Naive thymus-derived CD4-positive, alpha-beta T cell (primary cell): ENCODE measurements at regions not wholly inside any gene's neighbourhood (a gene's known extent, or its start where the extent isn't known, plus 50 kb on each side); places are given as distances from the start of the nearest gene placed in this dataset.
A peak's percentile ranks its signal among the peaks of the same experiment; 100 is the strongest.

ENCODE experiments used
- ATAC-seq: fragments of 150-1000 bp; cut with Tn5 transposase; 2 replicates; pipeline ENCODE4 v1.10.0; 2021; ENCODE audit warnings: mild to moderate bottlenecking, moderate library complexity
- CTCF ChIA-PET: fragments of 350-600 bp; sonication (Branson Sonifier 250); formaldehyde crosslinking; loops from one replicate; lab custom pipeline; 2021; ENCODE audit warnings: antibody characterized with exemption; lab: Charles Lee
- POLR2A ChIA-PET: fragments of 350-600 bp; sonication (Branson Sonifier 250); formaldehyde crosslinking; loops from one replicate; lab custom pipeline; 2021; ENCODE audit warnings: antibody characterized with exemption, inconsistent platforms; lab: Charles Lee
- DNase-seq, 9 donors: peaks; one replicate each; pipeline versions ENCODE4 v3.0.0 to v3.0.0-alpha.2; 2020 to 2022; ENCODE audit warnings: mixed read lengths in 1 of 9
- H3K27ac ChIP-seq: one replicate; pipeline ENCODE4 v1.7.0; 2013; ENCODE audit warnings: mild to moderate bottlenecking, low read depth, low read length, moderate library complexity
- H3K27me3 ChIP-seq, 2 donors: one replicate each; pipeline ENCODE4 v1.7.0; 2013; ENCODE audit warnings: low read length in 2 of 2, mild to moderate bottlenecking in 2 of 2, moderate library complexity in 2 of 2; ENCODE audit not compliant: control insufficient read depth in 2 of 2, insufficient read depth in 2 of 2
- H3K36me3 ChIP-seq, 3 experiments: 1 replicate in 2 of 3; 2 replicates in 1 of 3; pipeline ENCODE4 v1.7.0; 2013; ENCODE audit warnings: low read length in 3 of 3, mild to moderate bottlenecking in 3 of 3, moderate library complexity in 1 of 3; ENCODE audit not compliant: insufficient read depth in 3 of 3, control insufficient read depth in 2 of 3
- H3K4me1 ChIP-seq, 2 donors: one replicate each; pipeline ENCODE4 v1.7.0; 2013; ENCODE audit warnings: low read length in 2 of 2, mild to moderate bottlenecking in 2 of 2, moderate library complexity in 1 of 2; ENCODE audit not compliant: control insufficient read depth in 2 of 2, insufficient read depth in 2 of 2
- H3K4me3 ChIP-seq: 2 replicates; pipeline ENCODE4 v1.7.0; 2013; ENCODE audit warnings: mild to moderate bottlenecking, low read length
- H3K9me3 ChIP-seq, 3 experiments: 1 replicate in 2 of 3; 2 replicates in 1 of 3; pipeline ENCODE4 v1.7.0; 2013; ENCODE audit warnings: low read length in 3 of 3; ENCODE audit not compliant: control insufficient read depth in 2 of 3
- H3K27ac Mint-ChIP-seq, 9 donors: one replicate each; pipeline ENCODE4 v1.8.0; 2020 to 2022; ENCODE audit warnings: mixed read lengths in 9 of 9, mild to moderate bottlenecking in 8 of 9, moderate library complexity in 5 of 9, inconsistent platforms in 2 of 9
- H3K27me3 Mint-ChIP-seq, 5 donors: one replicate each; pipeline ENCODE4 v1.8.0; 2021 to 2022; ENCODE audit warnings: mixed read lengths in 5 of 5, mild to moderate bottlenecking in 1 of 5
- H3K36me3 Mint-ChIP-seq, 5 donors: one replicate each; pipeline ENCODE4 v1.8.0; 2020 to 2022; ENCODE audit warnings: mixed read lengths in 5 of 5, mild to moderate bottlenecking in 3 of 5, inconsistent platforms in 1 of 5
- H3K4me1 Mint-ChIP-seq, 7 donors: one replicate each; pipeline ENCODE4 v1.8.0; 2020 to 2022; ENCODE audit warnings: mixed read lengths in 7 of 7, mild to moderate bottlenecking in 3 of 7, inconsistent platforms in 1 of 7
- H3K4me3 Mint-ChIP-seq, 10 donors: one replicate each; pipeline ENCODE4 v1.8.0; 2020 to 2022; ENCODE audit warnings: mild to moderate bottlenecking in 10 of 10, mixed read lengths in 10 of 10, moderate library complexity in 6 of 10, inconsistent platforms in 2 of 10
- H3K9me3 Mint-ChIP-seq, 11 donors: one replicate each; pipeline ENCODE4 v1.8.0; 2020 to 2022; ENCODE audit warnings: mixed read lengths in 11 of 11, mild to moderate bottlenecking in 4 of 11, inconsistent platforms in 1 of 11, moderate library complexity in 1 of 11
- intact Hi-C, 2 donors: fragments of 100-400 bp; cut with micrococcal nuclease; formaldehyde crosslinking; loops; one replicate each; pipeline ENCODE4 v1.15.1; 2023

DNA sequence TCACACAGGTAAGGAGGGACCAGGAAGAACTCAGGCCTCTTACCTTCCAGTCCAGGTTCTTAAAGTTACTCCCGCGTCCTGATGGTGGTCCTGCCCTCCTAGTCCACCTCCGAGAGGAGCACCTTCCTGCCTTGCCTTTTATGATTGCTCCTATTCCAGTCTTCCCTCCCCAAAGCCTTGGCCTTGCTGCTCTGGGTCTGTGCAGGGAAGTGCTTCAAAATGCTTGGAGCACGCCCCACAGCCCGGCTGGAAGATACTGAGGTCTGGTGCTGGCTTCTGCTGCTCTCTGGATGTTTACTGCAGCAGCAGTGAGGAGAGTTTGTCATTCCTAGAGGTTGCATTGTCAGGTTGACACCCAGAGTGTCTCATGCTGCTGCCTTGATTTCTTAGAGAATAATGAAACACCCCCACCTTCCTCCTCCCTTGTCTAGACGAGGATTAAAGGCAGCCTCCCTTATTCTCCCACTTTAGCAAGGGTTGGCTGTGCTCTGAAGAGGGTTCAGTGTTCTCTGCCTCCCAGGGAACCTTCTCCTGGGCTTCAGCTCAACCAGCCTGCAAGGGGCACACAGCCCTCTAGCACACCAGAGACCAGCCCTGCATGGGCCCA lies 142.2 kb upstream of the CACNA1E start:
- H3K36me3 ChIP-seq, result no peaks in the 10 kb centered on the region
- peaks cover 0 to 6% (median 0%) of the 10 kb centered on the region in 5 donors for H3K27me3 Mint-ChIP-seq
- H3K4me1 ChIP-seq, result peaks cover 0 to 9% of the 10 kb centered on the region in 2 donors
- ChIA-PET CTCF (no interaction called here), POLR2A (no interaction called here)
- H3K4me3 ChIP-seq, result no peak overlapping the region
- no peak overlapping the region for H3K4me3 Mint-ChIP-seq
- H3K9me3 ChIP-seq, result no peaks in the 10 kb centered on the region
- no peaks in the 10 kb centered on the region for H3K27me3 ChIP-seq
- peaks cover 0 to 11% (median 2%) of the 10 kb centered on the region in 11 donors for H3K9me3 Mint-ChIP-seq
- H3K36me3 Mint-ChIP-seq, result no peaks in the 10 kb centered on the region
- intact Hi-C loops, result loop anchor here in 1 of 2 donors (5.0 kb wide), 1 partner anchor 34 kb away; no protein-coding TSS in a partner anchor
- H3K27ac Mint-ChIP-seq, result no peak overlapping the region
- ATAC-seq, result no peak
- no peak overlapping the region for H3K27ac ChIP-seq
- no peak for DNase-seq
- H3K4me1 Mint-ChIP-seq, result peaks cover 0 to 23% (median 17%) of the 10 kb centered on the region in 7 donors

DNA sequence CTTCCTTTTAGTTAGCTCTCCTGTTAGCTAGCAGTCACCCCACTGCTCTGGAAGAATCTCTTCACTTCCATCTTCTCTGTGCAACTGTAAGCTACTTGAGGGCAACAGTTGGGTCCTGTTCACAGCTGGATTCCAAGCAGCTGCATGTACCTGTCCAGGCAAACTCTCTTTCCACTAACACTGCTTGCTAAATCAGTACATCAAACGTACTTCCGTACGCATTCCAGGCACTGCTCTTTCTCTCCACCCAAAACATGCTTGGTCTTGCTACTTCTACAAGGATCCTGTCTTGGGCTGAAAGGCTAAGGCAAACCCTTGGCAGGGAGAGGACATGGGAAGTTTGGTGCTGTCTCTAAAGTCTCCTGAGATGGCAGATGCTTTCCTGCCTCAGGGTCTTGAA lies 139.2 kb upstream of the CACNA1E start:
- Histone ChIP-seq H3K4me1 (peaks cover 0 to 9% of the 10 kb centered on the region in 2 donors), H3K9me3 (no peaks in the 10 kb centered on the region), H3K27ac (no peak overlapping the region), H3K4me3 (no peak overlapping the region), H3K27me3 (no peaks in the 10 kb centered on the region), H3K36me3 (no peaks in the 10 kb centered on the region)
- no peak for DNase-seq
- no peaks in the 10 kb centered on the region for H3K36me3 Mint-ChIP-seq
- ATAC-seq, result no peak
- H3K4me1 Mint-ChIP-seq, result peaks cover 0 to 30% (median 19%) of the 10 kb centered on the region in 7 donors
- ChIA-PET CTCF (interaction anchor here (0.7 kb wide), 1 partner anchor 81 kb away, joined by 5 read pairs; no protein-coding TSS in a partner anchor), POLR2A (no interaction called here)
- peaks cover 0 to 4% (median 0%) of the 10 kb centered on the region in 5 donors for H3K27me3 Mint-ChIP-seq
- intact Hi-C loops, result loop anchor here in 1 of 2 donors (2.0 to 5.0 kb wide), 2 partner anchors 19 to 37 kb away; no protein-coding TSS in a partner anchor
- peak overlapping the region in 5 of 10 donors; percentile 6 to 47 (median 34) for H3K4me3 Mint-ChIP-seq
- H3K27ac Mint-ChIP-seq, result peak overlapping the region in 3 of 9 donors; percentile 23 to 83 (median 23)
- H3K9me3 Mint-ChIP-seq, result peaks cover 0 to 4% (median 0%) of the 10 kb centered on the region in 11 donors

DNA sequence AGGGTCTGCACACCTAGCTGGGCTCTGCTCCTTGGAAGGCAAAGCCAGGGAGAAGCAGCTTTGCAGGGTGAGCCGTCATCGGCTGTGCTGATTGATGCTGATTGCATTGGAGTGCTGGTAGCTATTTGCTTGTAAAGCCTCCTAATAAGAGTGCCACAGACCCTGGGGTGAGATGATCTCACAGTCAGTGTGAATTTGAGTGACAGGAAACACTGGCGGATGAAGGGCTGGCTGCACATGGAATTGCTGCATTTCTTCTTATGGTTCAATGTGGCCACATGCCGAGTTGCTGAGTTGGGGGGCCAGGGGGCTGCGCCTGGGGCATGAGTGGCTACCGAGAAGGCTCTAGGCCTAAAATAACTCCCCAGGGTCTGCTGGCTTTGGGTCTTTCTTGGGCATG lies 138.2 kb upstream of the CACNA1E start:
- Mint-ChIP-seq H3K27ac (no peak overlapping the region), H3K9me3 (peaks cover 0 to 4% (median 0%) of the 10 kb centered on the region in 11 donors), H3K27me3 (peaks cover 0 to 4% (median 0%) of the 10 kb centered on the region in 5 donors), H3K4me1 (peaks cover 0 to 35% (median 23%) of the 10 kb centered on the region in 7 donors), H3K4me3 (no peak overlapping the region), H3K36me3 (no peaks in the 10 kb centered on the region)
- POLR2A ChIA-PET, result no interaction called here
- no peak overlapping the region for H3K27ac ChIP-seq
- H3K36me3 ChIP-seq, result no peaks in the 10 kb centered on the region
- ATAC-seq (no peak), DNase-seq (no peak)
- no peaks in the 10 kb centered on the region for H3K27me3 ChIP-seq
- CTCF ChIA-PET, result no interaction called here
- no peak overlapping the region for H3K4me3 ChIP-seq
- H3K4me1 ChIP-seq, result peaks cover 0 to 9% of the 10 kb centered on the region in 2 donors
- H3K9me3 ChIP-seq, result no peaks in the 10 kb centered on the region
- intact Hi-C loops, result loop anchor here in 1 of 2 donors (2.0 to 5.0 kb wide), 2 partner anchors 20 to 77 kb away; no protein-coding TSS in a partner anchor

DNA sequence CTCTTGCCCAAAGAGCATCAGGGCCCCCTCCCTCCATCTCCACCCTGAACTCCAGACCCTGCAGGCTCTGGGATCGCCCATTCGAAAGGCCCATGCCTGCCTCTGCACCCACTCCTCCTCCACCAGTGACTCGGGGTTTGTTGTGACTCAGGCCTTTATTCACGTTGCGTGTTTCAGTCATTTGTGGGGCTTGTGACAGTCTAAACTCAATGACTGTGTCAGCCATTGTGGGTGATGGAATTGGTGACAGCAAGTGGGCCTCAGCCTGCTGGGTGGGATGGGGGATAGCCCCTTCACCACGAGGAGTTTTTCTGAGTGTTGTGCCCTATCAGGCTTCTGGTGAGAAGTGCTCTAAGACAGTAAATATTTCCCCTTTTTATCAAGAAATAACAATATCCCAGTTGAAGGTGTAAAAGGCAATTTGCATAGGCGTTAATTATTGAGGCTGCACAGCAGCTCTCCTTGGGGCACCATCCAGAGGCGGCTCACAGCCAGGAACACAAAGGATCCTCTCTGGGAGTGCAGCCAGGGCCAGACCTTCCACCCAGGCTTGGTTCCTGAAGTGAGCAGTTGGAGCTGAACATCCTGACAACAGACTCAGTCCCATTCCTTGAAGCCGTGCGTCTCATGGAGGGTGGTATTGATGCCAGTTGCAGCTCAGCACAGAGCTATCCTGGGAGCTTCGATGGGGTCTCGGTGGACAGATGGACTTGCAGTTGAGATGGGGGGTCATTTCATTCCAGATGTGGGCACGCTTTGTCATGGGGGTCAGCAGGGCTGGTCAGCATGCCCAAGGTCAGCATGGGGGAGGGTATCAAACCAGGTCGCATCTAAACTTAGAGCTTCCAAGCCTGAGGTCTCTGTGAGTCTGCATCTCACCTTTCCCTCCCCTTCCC lies 135.6 kb upstream of the CACNA1E start:
- ATAC-seq (no peak), DNase-seq (no peak)
- Histone ChIP-seq H3K27me3 (no peaks in the 10 kb centered on the region), H3K4me3 (no peak overlapping the region), H3K36me3 (no peaks in the 10 kb centered on the region), H3K9me3 (no peaks in the 10 kb centered on the region), H3K27ac (no peak overlapping the region), H3K4me1 (peaks cover 0 to 9% of the 10 kb centered on the region in 2 donors)
- intact Hi-C loops, result loop anchor here in 1 of 2 donors (5.0 kb wide), 1 partner anchor 75 kb away; no protein-coding TSS in a partner anchor
- Mint-ChIP-seq H3K4me1 (peaks cover 0 to 33% (median 21%) of the 10 kb centered on the region in 7 donors), H3K27ac (no peak overlapping the region), H3K27me3 (peaks cover 0 to 3% (median 0%) of the 10 kb centered on the region in 5 donors), H3K4me3 (no peak overlapping the region), H3K36me3 (no peaks in the 10 kb centered on the region), H3K9me3 (peaks cover 0 to 4% (median 0%) of the 10 kb centered on the region in 11 donors)
- POLR2A ChIA-PET, result no interaction called here
- CTCF ChIA-PET, result interaction anchor here (1.2 kb wide), 1 partner anchor 77 kb away, joined by 3 read pairs; no protein-coding TSS in a partner anchor

DNA sequence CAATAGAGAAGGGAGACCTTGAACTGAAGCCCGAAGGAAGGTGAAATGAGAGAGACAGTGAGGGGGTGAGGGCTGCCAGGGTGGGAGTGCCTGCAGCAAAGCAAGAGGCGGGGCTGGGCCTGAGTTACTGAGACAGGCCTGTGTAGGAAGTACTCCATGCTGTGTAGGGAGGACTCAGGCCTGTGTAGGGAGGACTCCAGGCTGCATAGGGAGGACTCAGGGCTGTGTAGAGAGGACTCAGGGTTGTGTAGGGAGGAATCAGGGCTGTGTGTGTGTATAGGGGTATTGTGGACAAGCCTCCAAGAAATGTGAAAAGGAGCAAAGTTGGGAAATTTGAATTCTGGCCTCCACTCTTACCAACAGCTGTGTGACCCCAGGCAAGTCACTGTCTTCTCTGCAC lies 133.8 kb upstream of the CACNA1E start:
- ATAC-seq (no peak), DNase-seq (no peak)
- peak overlapping the region in 3 of 9 donors; percentile 15 to 80 (median 20) for H3K27ac Mint-ChIP-seq
- no peak overlapping the region for H3K4me3 ChIP-seq
- ChIA-PET CTCF (no interaction called here), POLR2A (no interaction called here)
- peaks cover 0 to 2% (median 0%) of the 10 kb centered on the region in 11 donors for H3K9me3 Mint-ChIP-seq
- H3K9me3 ChIP-seq, result no peaks in the 10 kb centered on the region
- H3K4me1 ChIP-seq, result peaks cover 0 to under 1% of the 10 kb centered on the region in 2 donors
- peaks cover 0 to 21% (median 6%) of the 10 kb centered on the region in 7 donors for H3K4me1 Mint-ChIP-seq
- H3K27me3 Mint-ChIP-seq, result peaks cover 0 to 3% (median 0%) of the 10 kb centered on the region in 5 donors
- H3K27me3 ChIP-seq, result no peaks in the 10 kb centered on the region
- no peaks in the 10 kb centered on the region for H3K36me3 Mint-ChIP-seq
- no peak overlapping the region for H3K4me3 Mint-ChIP-seq
- H3K27ac ChIP-seq, result no peak overlapping the region
- intact Hi-C loops, result loop anchor here in 1 of 2 donors (5.0 kb wide), 1 partner anchor 73 kb away; no protein-coding TSS in a partner anchor
- no peaks in the 10 kb centered on the region for H3K36me3 ChIP-seq

DNA sequence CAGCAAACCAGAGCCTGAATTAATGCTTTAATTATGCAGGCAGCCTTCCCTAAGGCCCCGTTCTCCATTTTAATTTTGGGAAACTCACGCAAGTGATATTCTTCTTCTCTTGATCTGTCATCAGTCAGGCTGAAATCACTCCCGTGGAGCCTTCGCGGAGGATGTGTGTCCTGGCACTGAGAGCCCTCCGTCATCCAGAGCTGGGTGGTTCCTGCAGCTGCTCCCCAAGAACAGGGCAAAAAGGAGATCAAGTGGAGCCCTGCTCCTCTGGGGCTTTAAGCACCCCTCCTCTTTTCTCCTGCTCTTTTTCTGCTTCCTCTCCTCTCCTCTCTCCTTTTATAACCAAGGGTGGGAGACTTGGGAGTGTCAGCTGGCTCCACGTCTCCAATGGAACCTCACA lies 133.2 kb upstream of the CACNA1E start:
- intact Hi-C loops, result no loop called here
- H3K9me3 Mint-ChIP-seq, result peaks cover 0 to 2% (median 0%) of the 10 kb centered on the region in 11 donors

More for the DNA sequence above, 133.2 kb upstream of the CACNA1E start:
- POLR2A ChIA-PET, result no interaction called here
- Mint-ChIP-seq H3K27ac (no peak overlapping the region), H3K4me1 (peaks cover 0 to 21% (median 6%) of the 10 kb centered on the region in 7 donors), H3K36me3 (no peaks in the 10 kb centered on the region), H3K27me3 (peaks cover 0 to 3% (median 0%) of the 10 kb centered on the region in 5 donors), H3K4me3 (no peak overlapping the region)
- H3K4me1 ChIP-seq, result no peaks in the 10 kb centered on the region
- ATAC-seq, result no peak
- H3K36me3 ChIP-seq, result no peaks in the 10 kb centered on the region
- DNase-seq, result no peak
- no peak overlapping the region for H3K27ac ChIP-seq
- CTCF ChIA-PET, result interaction anchor here (0.6 kb wide), 1 partner anchor 1279 kb away, joined by 4 read pairs; no protein-coding TSS in a partner anchor
- no peak overlapping the region for H3K4me3 ChIP-seq
- H3K9me3 ChIP-seq, result no peaks in the 10 kb centered on the region
- H3K27me3 ChIP-seq, result no peaks in the 10 kb centered on the region
